ENCODE measurements at regions not wholly inside any gene's neighbourhood (a gene's known extent, or its start where the extent isn't known, plus 50 kb on each side); places are given as distances from the start of the nearest gene placed in this dataset.

- Histone ChIP-seq H3K27ac (ENCODE audit: low read length) (0 out of 2 replicates have a peak overlapping the region, but pooled peaks have one; percentile 10), H3K4me1 (ENCODE audit: control insufficient read depth, insufficient read depth, low read length) (peaks cover 9% of the 10 kb centered on the region; the same call in 1 of the 2 replicates), H3K36me3 (ENCODE audit: control insufficient read depth, insufficient read depth, low read length) (no peaks in the 10 kb centered on the region), H3K9me3 (ENCODE audit: control insufficient read depth, insufficient read depth, low read depth, low read length) (no peaks in the 10 kb centered on the region), H3K27me3 (ENCODE audit: control insufficient read depth, insufficient read depth, low read length) (no peaks in the 10 kb centered on the region), H3K4me3 (ENCODE audit: low read depth in 2 of 2, low read length in 2 of 2) (no peak overlapping the region)
- POLR2A ChIA-PET, result no interaction called here
- in situ Hi-C loops (cut with HindIII; ENCODE audit: low pct_unique_long_range_greater_than_20kb, low sequenced_read_pairs) (no loop called here), intact Hi-C loops (cut with micrococcal nuclease; ENCODE audit: unreplicated experiment) (loop anchor here (1.0 to 5.0 kb wide), 3 partner anchors 55 to 430 kb away; no protein-coding TSS in a partner anchor)
- no TSS peak for BruUV-seq (replicated peaks)
- DNase-seq (ENCODE audit: low read depth, low spot score), result peak; percentile 46
- CTCF ChIA-PET, result interaction anchor here (0.6 kb wide), 1 partner anchor 80 kb away, joined by 3 read pairs; no protein-coding TSS in a partner anchor
- TF ChIP-seq SIN3A (IDR thresholded peaks at IDR 0.05; ENCODE audit: borderline replicate concordance, insufficient read depth, low read depth, low read length) (no peak), CTCF (IDR thresholded peaks at IDR 0.05) (peak; percentile 90)
- peak; percentile 94 for ATAC-seq
Observed at GRCh38 chr11:110376711-110377324, 52.9 kb upstream of the FDX1 start.

- no peak for TF ChIP-seq TCF7L2 (IDR thresholded peaks at IDR 0.05; ENCODE audit: low read depth, low read length)
- TF ChIP-seq POLR2AphosphoS5 (IDR thresholded peaks at IDR 0.05; ENCODE audit: low read depth, low read length), result no peak
- TF ChIP-seq SIN3A (IDR thresholded peaks at IDR 0.05; ENCODE audit: borderline replicate concordance, insufficient read depth, low read depth, low read length), result no peak
- no peak for TF ChIP-seq CTCF (IDR thresholded peaks at IDR 0.05)
- no peak for TF ChIP-seq REST (IDR thresholded peaks at IDR 0.05; ENCODE audit: insufficient read depth in 1 of 2, low read depth in 2 of 2, low read length in 1 of 2)
- no peaks in the 10 kb centered on the region for H3K9me3 ChIP-seq (ENCODE audit: control insufficient read depth, insufficient read depth, low read depth, low read length)
- no peak overlapping the region for H3K4me3 ChIP-seq (ENCODE audit: low read depth in 2 of 2, low read length in 2 of 2)
- DNase-seq (ENCODE audit: low read depth, low spot score), result no peak
- no peak overlapping the region for H3K27ac ChIP-seq (ENCODE audit: low read length)
- no peak for ATAC-seq
- in situ Hi-C loops (cut with HindIII; ENCODE audit: low pct_unique_long_range_greater_than_20kb, low sequenced_read_pairs) (no loop called here), intact Hi-C loops (cut with micrococcal nuclease; ENCODE audit: unreplicated experiment) (loop anchor here (5.0 kb wide), 2 partner anchors 55 to 430 kb away; no protein-coding TSS in a partner anchor)
- H3K36me3 ChIP-seq (ENCODE audit: control insufficient read depth, insufficient read depth, low read length), result no peaks in the 10 kb centered on the region
- ChIA-PET CTCF (no interaction called here), POLR2A (no interaction called here)
- no peaks in the 10 kb centered on the region for H3K27me3 ChIP-seq (ENCODE audit: control insufficient read depth, insufficient read depth, low read length)
- peaks cover 9% of the 10 kb centered on the region; the same call in 1 of the 2 replicates for H3K4me1 ChIP-seq (ENCODE audit: control insufficient read depth, insufficient read depth, low read length)
- BruUV-seq (replicated peaks), result no TSS peak
Observed at GRCh38 chr11:110377434-110377833, 52.3 kb upstream of the FDX1 start.
